ENCODE measurements at regions not wholly inside any gene's neighbourhood (a gene's known extent, or its start where the extent isn't known, plus 50 kb on each side); places are given as distances from the start of the nearest gene placed in this dataset.

- Histone ChIP-seq H3K4me1 (ENCODE audit: insufficient read depth, low read length) (no peaks in the 10 kb centered on the region), H3K27ac (ENCODE audit: low read depth, low read length) (no peak overlapping the region), H3K27me3 (ENCODE audit: insufficient read depth, low read length, poor library complexity, severe bottlenecking) (no peaks in the 10 kb centered on the region), H3K4me3 (ENCODE audit: low read length) (no peak overlapping the region), H3K36me3 (ENCODE audit: insufficient read depth, low read length) (no peaks in the 10 kb centered on the region), H3K9me3 (ENCODE audit: low read length) (no peaks in the 10 kb centered on the region)
- H3K9me3 Mint-ChIP-seq, result peaks cover 0 to 13% (median 7%) of the 10 kb centered on the region in 5 donors
- H3K27me3 Mint-ChIP-seq, result no peaks in the 10 kb centered on the region
- CTCF ChIA-PET, result no interaction called here
- DNase-seq, result no peak
- H3K4me1 Mint-ChIP-seq, result no peaks in the 10 kb centered on the region
- H3K36me3 Mint-ChIP-seq, result no peaks in the 10 kb centered on the region
- H3K4me3 Mint-ChIP-seq, result no peak overlapping the region
- POLR2A ChIA-PET, result no interaction called here
- no peak overlapping the region for H3K27ac Mint-ChIP-seq
Measured at GRCh38 chr7:51792796-51793195, 476.2 kb upstream of the COBL start.

DNA sequence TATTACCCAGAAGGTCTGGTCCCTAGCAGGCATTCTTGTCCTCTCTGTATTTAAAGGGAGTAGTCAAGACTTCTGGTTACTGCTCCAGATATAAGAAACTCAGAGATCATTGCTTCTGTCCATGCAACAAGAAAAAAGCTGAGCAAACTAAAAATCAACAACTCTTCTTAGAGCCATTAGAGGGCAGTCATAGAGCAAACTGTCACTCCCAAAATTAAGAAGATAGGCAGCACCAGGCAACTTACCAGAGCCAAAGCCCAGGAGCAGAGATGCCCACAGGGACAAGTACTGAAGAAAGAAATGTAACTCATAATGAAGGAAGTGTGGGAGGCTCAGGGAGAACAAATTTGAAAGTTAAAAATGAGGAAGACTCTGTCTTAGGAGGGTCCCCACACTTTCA lies 472.9 kb upstream of the COBL start:
- no peaks in the 10 kb centered on the region for H3K27me3 ChIP-seq (ENCODE audit: insufficient read depth, low read length, poor library complexity, severe bottlenecking)
- H3K36me3 Mint-ChIP-seq, result no peaks in the 10 kb centered on the region

DNA sequence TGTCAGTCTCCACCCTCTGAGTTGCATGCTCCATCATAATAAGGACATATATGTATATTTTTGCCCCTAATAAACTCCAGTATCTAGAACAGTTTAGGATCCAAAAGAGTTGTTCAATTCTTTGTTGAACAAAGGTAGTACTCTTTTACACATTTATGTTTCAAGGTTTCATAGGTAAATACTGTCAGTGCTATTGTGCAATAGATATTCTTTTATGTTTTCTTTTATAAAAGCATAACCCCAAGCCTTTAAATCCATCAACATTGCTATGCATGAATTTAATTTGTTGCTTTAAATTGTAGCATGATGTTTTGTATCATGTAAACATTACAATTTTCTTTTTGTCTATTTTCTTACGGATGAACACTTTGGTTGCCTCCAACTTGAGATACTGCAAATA lies 469.7 kb upstream of the COBL start:
- Histone ChIP-seq H3K27ac (ENCODE audit: low read depth, low read length) (no peak overlapping the region), H3K36me3 (ENCODE audit: insufficient read depth, low read length) (no peaks in the 10 kb centered on the region), H3K27me3 (ENCODE audit: insufficient read depth, low read length, poor library complexity, severe bottlenecking) (no peaks in the 10 kb centered on the region), H3K4me3 (ENCODE audit: low read length) (no peak overlapping the region), H3K9me3 (ENCODE audit: low read length) (no peaks in the 10 kb centered on the region), H3K4me1 (ENCODE audit: insufficient read depth, low read length) (no peaks in the 10 kb centered on the region)
- H3K27me3 Mint-ChIP-seq, result no peaks in the 10 kb centered on the region
- peaks cover 7 to 25% (median 8%) of the 10 kb centered on the region in 5 donors for H3K9me3 Mint-ChIP-seq
- no peaks in the 10 kb centered on the region for H3K36me3 Mint-ChIP-seq
- POLR2A ChIA-PET, result no interaction called here
- no peak overlapping the region for H3K4me3 Mint-ChIP-seq
- CTCF ChIA-PET, result no interaction called here
- DNase-seq, result no peak
- H3K27ac Mint-ChIP-seq, result no peak overlapping the region
- H3K4me1 Mint-ChIP-seq, result no peaks in the 10 kb centered on the region

More for the DNA sequence above, 472.9 kb upstream of the COBL start:
- Mint-ChIP-seq H3K27ac (no peak overlapping the region), H3K9me3 (peaks cover 0 to 23% (median 5%) of the 10 kb centered on the region in 5 donors), H3K27me3 (no peaks in the 10 kb centered on the region), H3K4me1 (no peaks in the 10 kb centered on the region), H3K4me3 (no peak overlapping the region)
- Histone ChIP-seq H3K9me3 (ENCODE audit: low read length) (no peaks in the 10 kb centered on the region), H3K4me3 (ENCODE audit: low read length) (no peak overlapping the region), H3K36me3 (ENCODE audit: insufficient read depth, low read length) (no peaks in the 10 kb centered on the region), H3K4me1 (ENCODE audit: insufficient read depth, low read length) (no peaks in the 10 kb centered on the region), H3K27ac (ENCODE audit: low read depth, low read length) (no peak overlapping the region)
- ChIA-PET POLR2A (no interaction called here), CTCF (no interaction called here)
- no peak for DNase-seq

DNA sequence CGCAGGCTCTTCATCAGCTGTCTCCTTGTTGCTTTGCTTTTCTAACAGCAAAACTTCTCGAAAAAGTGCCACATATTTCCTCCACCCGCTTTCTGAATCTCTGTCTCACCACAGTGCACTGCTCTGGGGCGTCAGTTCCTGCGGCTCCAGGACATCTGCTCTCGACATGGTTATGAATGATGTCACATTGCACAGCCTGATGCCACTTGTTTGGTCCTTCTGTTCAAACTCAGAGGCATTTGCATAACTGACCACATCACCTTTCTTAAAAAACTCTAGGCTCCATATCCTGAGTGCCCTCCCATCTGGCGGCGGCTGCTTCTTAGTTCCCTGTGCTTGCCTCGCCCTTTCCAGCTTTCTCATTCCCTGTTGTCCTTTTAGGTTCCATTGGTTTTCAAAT lies 469.3 kb upstream of the COBL start:
- DNase-seq, result no peak
- H3K27me3 Mint-ChIP-seq, result no peaks in the 10 kb centered on the region
- H3K4me3 Mint-ChIP-seq, result no peak overlapping the region
- H3K27ac Mint-ChIP-seq, result peak overlapping the region in 1 of 8 donors; percentile 5
- no peaks in the 10 kb centered on the region for H3K27me3 ChIP-seq (ENCODE audit: insufficient read depth, low read length, poor library complexity, severe bottlenecking)
- H3K36me3 ChIP-seq (ENCODE audit: insufficient read depth, low read length), result no peaks in the 10 kb centered on the region
- H3K27ac ChIP-seq (ENCODE audit: low read depth, low read length), result no peak overlapping the region
- peaks cover 6 to 25% (median 8%) of the 10 kb centered on the region in 5 donors for H3K9me3 Mint-ChIP-seq
- no peaks in the 10 kb centered on the region for H3K9me3 ChIP-seq (ENCODE audit: low read length)
- no peaks in the 10 kb centered on the region for H3K4me1 Mint-ChIP-seq
- H3K36me3 Mint-ChIP-seq, result no peaks in the 10 kb centered on the region
- no peak overlapping the region for H3K4me3 ChIP-seq (ENCODE audit: low read length)
- ChIA-PET POLR2A (no interaction called here), CTCF (no interaction called here)
- H3K4me1 ChIP-seq (ENCODE audit: insufficient read depth, low read length), result no peaks in the 10 kb centered on the region

DNA sequence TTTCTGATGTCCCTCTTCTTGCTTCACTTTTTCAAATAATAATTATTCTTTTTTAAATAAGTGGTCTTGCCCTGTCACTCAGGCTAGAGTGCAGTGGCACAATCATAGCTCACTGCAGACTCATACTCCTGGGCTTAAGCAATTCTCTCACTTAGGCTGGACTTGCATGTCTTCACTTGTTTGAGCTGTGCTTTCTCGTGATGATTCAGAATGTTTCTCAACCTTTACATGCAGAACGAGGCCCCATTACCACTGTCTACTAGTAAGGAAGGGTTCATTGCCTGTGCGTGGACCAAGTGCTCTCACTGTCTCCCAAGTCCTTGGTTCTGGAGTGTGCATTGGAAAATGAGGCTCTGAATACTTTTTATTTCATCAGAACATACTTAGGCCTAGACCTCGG lies 468.6 kb upstream of the COBL start:
- ChIA-PET CTCF (no interaction called here), POLR2A (no interaction called here)
- Mint-ChIP-seq H3K27me3 (no peaks in the 10 kb centered on the region), H3K27ac (no peak overlapping the region), H3K4me1 (no peaks in the 10 kb centered on the region), H3K36me3 (no peaks in the 10 kb centered on the region), H3K4me3 (no peak overlapping the region), H3K9me3 (peaks cover 5 to 21% (median 8%) of the 10 kb centered on the region in 5 donors)
- H3K9me3 ChIP-seq (ENCODE audit: low read length), result no peaks in the 10 kb centered on the region
- no peak overlapping the region for H3K4me3 ChIP-seq (ENCODE audit: low read length)
- DNase-seq, result no peak
- H3K36me3 ChIP-seq (ENCODE audit: insufficient read depth, low read length), result no peaks in the 10 kb centered on the region
- no peaks in the 10 kb centered on the region for H3K27me3 ChIP-seq (ENCODE audit: insufficient read depth, low read length, poor library complexity, severe bottlenecking)
- no peaks in the 10 kb centered on the region for H3K4me1 ChIP-seq (ENCODE audit: insufficient read depth, low read length)
- no peak overlapping the region for H3K27ac ChIP-seq (ENCODE audit: low read depth, low read length)

- H3K36me3 Mint-ChIP-seq, result no peaks in the 10 kb centered on the region
- H3K9me3 ChIP-seq (ENCODE audit: low read length), result no peaks in the 10 kb centered on the region
- ChIA-PET POLR2A (no interaction called here), CTCF (no interaction called here)
- H3K27ac ChIP-seq (ENCODE audit: low read depth, low read length), result no peak overlapping the region
- no peaks in the 10 kb centered on the region for H3K4me1 Mint-ChIP-seq
- H3K36me3 ChIP-seq (ENCODE audit: insufficient read depth, low read length), result no peaks in the 10 kb centered on the region
- H3K27me3 Mint-ChIP-seq, result no peaks in the 10 kb centered on the region
- no peak overlapping the region for H3K27ac Mint-ChIP-seq
- H3K27me3 ChIP-seq (ENCODE audit: insufficient read depth, low read length, poor library complexity, severe bottlenecking), result no peaks in the 10 kb centered on the region
- H3K9me3 Mint-ChIP-seq, result peaks cover 5 to 25% (median 7%) of the 10 kb centered on the region in 5 donors
- no peak overlapping the region for H3K4me3 Mint-ChIP-seq
- H3K4me3 ChIP-seq (ENCODE audit: low read length), result no peak overlapping the region
- no peaks in the 10 kb centered on the region for H3K4me1 ChIP-seq (ENCODE audit: insufficient read depth, low read length)
- no peak for DNase-seq
Measured at GRCh38 chr7:51783241-51783640, 466.6 kb upstream of the COBL start.

GRCh38 chr7:51778121-51778520 lies 461.5 kb upstream of the COBL start:
- ChIA-PET POLR2A (no interaction called here), CTCF (no interaction called here)
- H3K4me1 ChIP-seq (ENCODE audit: insufficient read depth, low read length), result no peaks in the 10 kb centered on the region
- no peaks in the 10 kb centered on the region for H3K36me3 Mint-ChIP-seq
- H3K9me3 ChIP-seq (ENCODE audit: low read length), result no peaks in the 10 kb centered on the region
- H3K27ac Mint-ChIP-seq, result no peak overlapping the region
- no peak overlapping the region for H3K4me3 ChIP-seq (ENCODE audit: low read length)
- no peaks in the 10 kb centered on the region for H3K27me3 ChIP-seq (ENCODE audit: insufficient read depth, low read length, poor library complexity, severe bottlenecking)
- peaks cover 3 to 17% (median 7%) of the 10 kb centered on the region in 5 donors for H3K9me3 Mint-ChIP-seq
- no peak overlapping the region for H3K4me3 Mint-ChIP-seq
- no peak for DNase-seq
- no peaks in the 10 kb centered on the region for H3K36me3 ChIP-seq (ENCODE audit: insufficient read depth, low read length)
- H3K27ac ChIP-seq (ENCODE audit: low read depth, low read length), result no peak overlapping the region
- no peaks in the 10 kb centered on the region for H3K4me1 Mint-ChIP-seq
- no peaks in the 10 kb centered on the region for H3K27me3 Mint-ChIP-seq

DNA sequence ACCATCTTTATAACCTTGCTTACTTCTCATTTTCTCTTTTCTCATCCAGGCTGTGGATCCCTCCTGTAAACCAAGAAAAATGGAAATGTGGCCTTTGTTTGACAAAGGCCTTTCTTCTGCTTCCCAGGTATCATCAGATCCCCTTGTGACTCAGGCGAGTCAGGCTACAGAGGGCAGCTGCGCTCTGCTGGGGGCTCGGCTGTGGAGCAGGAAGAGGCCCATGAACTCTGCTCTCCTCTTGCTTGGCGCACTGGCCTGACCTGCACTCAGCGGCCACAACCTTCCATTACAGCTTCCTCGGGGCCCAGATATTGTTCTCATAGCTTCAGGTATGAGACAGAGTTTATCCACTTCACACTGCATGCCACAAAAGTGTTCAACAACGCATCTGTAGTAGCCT lies 457.6 kb upstream of the COBL start:
- POLR2A ChIA-PET, result no interaction called here
- Mint-ChIP-seq H3K4me3 (no peak overlapping the region), H3K4me1 (no peaks in the 10 kb centered on the region), H3K9me3 (peaks cover 2 to 11% (median 5%) of the 10 kb centered on the region in 5 donors), H3K27ac (no peak overlapping the region), H3K27me3 (peaks cover 0 to 1% of the 10 kb centered on the region in 2 donors), H3K36me3 (peaks cover 0 to 2% (median 0%) of the 10 kb centered on the region in 3 donors)
- no peak overlapping the region for H3K27ac ChIP-seq (ENCODE audit: low read depth, low read length)
- H3K4me3 ChIP-seq (ENCODE audit: low read length), result no peak overlapping the region
- no peaks in the 10 kb centered on the region for H3K4me1 ChIP-seq (ENCODE audit: insufficient read depth, low read length)
- DNase-seq, result no peak
- no peaks in the 10 kb centered on the region for H3K36me3 ChIP-seq (ENCODE audit: insufficient read depth, low read length)
- CTCF ChIA-PET, result no interaction called here
- H3K27me3 ChIP-seq (ENCODE audit: insufficient read depth, low read length, poor library complexity, severe bottlenecking), result no peaks in the 10 kb centered on the region
- H3K9me3 ChIP-seq (ENCODE audit: low read length), result no peaks in the 10 kb centered on the region

DNA sequence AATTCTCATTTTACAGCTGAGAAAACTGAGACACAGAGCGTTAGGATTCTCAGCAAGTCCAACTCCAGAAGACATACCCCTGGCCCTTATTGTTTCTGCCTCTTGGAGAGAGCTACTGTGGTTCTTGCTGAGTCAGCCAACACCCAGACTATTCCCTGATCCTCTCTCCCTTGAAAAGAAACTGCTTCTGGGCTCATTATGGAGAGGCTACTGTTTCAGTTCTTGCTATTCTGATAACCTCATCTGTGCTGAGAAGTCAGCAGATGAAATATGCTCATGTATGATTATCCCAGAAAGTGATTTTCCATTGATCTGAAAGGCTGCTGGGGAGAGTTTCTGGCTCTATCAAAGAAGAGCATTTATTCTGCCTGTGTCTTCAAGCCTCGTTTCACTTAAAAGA lies 455.6 kb upstream of the COBL start:
- POLR2A ChIA-PET, result no interaction called here

More for the DNA sequence above, 455.6 kb upstream of the COBL start:
- H3K27ac Mint-ChIP-seq, result no peak overlapping the region
- Histone ChIP-seq H3K27me3 (ENCODE audit: insufficient read depth, low read length, poor library complexity, severe bottlenecking) (no peaks in the 10 kb centered on the region), H3K4me3 (ENCODE audit: low read length) (no peak overlapping the region), H3K27ac (ENCODE audit: low read depth, low read length) (no peak overlapping the region), H3K36me3 (ENCODE audit: insufficient read depth, low read length) (no peaks in the 10 kb centered on the region), H3K9me3 (ENCODE audit: low read length) (no peaks in the 10 kb centered on the region), H3K4me1 (ENCODE audit: insufficient read depth, low read length) (no peaks in the 10 kb centered on the region)
- H3K9me3 Mint-ChIP-seq, result peaks cover 2 to 11% (median 5%) of the 10 kb centered on the region in 5 donors
- no peak overlapping the region for H3K4me3 Mint-ChIP-seq
- H3K27me3 Mint-ChIP-seq, result peaks cover 0 to 1% of the 10 kb centered on the region in 2 donors
- no peak for DNase-seq
- peaks cover 0 to 2% (median 0%) of the 10 kb centered on the region in 3 donors for H3K36me3 Mint-ChIP-seq
- CTCF ChIA-PET, result no interaction called here
- H3K4me1 Mint-ChIP-seq, result no peaks in the 10 kb centered on the region

All from CD8-positive, alpha-beta memory T cell (primary cell).